ENCODE measurements at regions not wholly inside any gene's neighbourhood (a gene's known extent, or its start where the extent isn't known, plus 50 kb on each side); places are given as distances from the start of the nearest gene placed in this dataset.

- no peaks in the 10 kb centered on the region for H3K27me3 ChIP-seq (replicated peaks)
- no peak overlapping the region for H3K27ac ChIP-seq
- no peaks in the 10 kb centered on the region for H3K36me3 ChIP-seq (replicated peaks)
- in situ Hi-C loops (cut with HindIII; ENCODE audit: low pct_ligation_motif_present, low sequenced_read_pairs) = no loop called here
- H3K4me3 ChIP-seq (ENCODE audit: low read depth, low read length) = no peak overlapping the region
- no peak for DNase-seq
- no peak for TF ChIP-seq CTCF (IDR thresholded peaks at IDR 0.05; ENCODE audit: low read depth, low read length, missing control alignments)
Measured at GRCh38 chr1:17979815-17980214, 127.8 kb upstream of the IGSF21 start.

GRCh38 chr1:17982197-17982596 lies 125.4 kb upstream of the IGSF21 start:
- Histone ChIP-seq H3K27ac (no peak overlapping the region), H3K36me3 (replicated peaks) (no peaks in the 10 kb centered on the region), H3K4me3 (ENCODE audit: low read depth, low read length) (no peak overlapping the region), H3K27me3 (replicated peaks) (no peaks in the 10 kb centered on the region)
- no peak for DNase-seq
- TF ChIP-seq CTCF (IDR thresholded peaks at IDR 0.05; ENCODE audit: low read depth, low read length, missing control alignments) = no peak
- in situ Hi-C loops (cut with HindIII; ENCODE audit: low pct_ligation_motif_present, low sequenced_read_pairs) = no loop called here

DNA sequence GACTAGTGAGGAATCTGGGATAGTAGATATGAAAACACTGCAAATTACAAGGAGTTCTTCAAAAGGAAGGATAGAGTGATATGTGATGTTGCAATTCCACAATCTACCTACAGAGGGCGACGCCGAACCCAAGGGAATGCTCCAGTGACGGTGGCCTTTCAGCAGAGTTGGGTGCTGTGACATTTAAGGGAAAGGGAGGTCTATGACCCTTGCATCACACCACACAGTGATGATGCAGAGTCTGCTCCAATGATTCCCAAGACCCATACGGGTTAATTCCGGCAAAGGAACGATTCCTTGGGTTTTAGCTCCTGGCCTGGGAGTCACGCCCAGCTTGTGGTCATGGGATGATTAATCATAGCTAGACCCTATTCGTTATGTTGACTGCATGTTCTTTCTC lies 123.0 kb upstream of the IGSF21 start:
- Histone ChIP-seq H3K27me3 (replicated peaks) (no peaks in the 10 kb centered on the region), H3K36me3 (replicated peaks) (no peaks in the 10 kb centered on the region), H3K4me3 (ENCODE audit: low read depth, low read length) (no peak overlapping the region), H3K27ac (no peak overlapping the region)
- no peak for DNase-seq
- peak; percentile 52 for TF ChIP-seq CTCF (IDR thresholded peaks at IDR 0.05; ENCODE audit: low read depth, low read length, missing control alignments)
- in situ Hi-C loops (cut with HindIII; ENCODE audit: low pct_ligation_motif_present, low sequenced_read_pairs) = no loop called here

DNA sequence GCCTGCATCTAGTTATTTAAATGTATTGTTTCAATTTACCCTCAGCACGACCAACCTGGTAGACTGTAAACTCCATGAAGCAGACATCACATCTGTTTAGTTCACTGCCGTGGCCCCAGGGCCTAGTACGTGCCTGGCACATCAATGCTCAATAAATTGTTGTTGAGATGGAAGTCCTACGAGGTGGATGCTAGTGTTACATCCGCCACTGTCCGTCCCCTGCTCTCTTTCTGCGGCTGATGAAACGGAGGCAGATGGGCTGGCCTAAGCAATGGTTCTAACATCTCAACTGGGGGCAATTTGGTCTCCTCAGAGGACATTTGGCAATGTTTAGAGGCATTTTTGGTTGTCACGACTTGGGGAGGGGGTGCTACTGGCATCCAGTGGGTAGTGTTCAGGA lies 121.4 kb upstream of the IGSF21 start:
- H3K36me3 ChIP-seq (replicated peaks) = no peaks in the 10 kb centered on the region
- in situ Hi-C loops (cut with HindIII; ENCODE audit: low pct_ligation_motif_present, low sequenced_read_pairs) = no loop called here

DNA sequence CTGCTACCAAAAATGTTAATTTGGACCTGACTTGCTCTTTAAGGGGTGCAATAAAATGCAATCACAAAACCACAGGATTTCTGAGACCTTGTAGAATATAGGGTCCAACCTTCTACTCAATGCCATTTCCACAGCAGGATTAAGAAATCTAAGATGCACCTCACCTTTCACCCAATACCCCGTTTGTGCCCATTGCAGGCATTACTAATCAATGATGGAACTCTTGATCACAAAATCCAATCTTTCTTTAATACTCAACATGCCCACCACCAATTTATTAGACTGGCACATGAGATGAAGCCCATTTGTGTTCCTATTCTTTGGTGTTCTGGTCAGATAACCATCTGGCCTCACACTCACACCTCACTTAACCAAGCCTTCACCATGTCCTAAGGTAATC lies 117.2 kb upstream of the IGSF21 start:
- no peak for DNase-seq

More for the DNA sequence above, 121.4 kb upstream of the IGSF21 start:
- no peaks in the 10 kb centered on the region for H3K27me3 ChIP-seq (replicated peaks)
- no peak for DNase-seq
- no peak for TF ChIP-seq CTCF (IDR thresholded peaks at IDR 0.05; ENCODE audit: low read depth, low read length, missing control alignments)
- no peak overlapping the region for H3K27ac ChIP-seq
- no peak overlapping the region for H3K4me3 ChIP-seq (ENCODE audit: low read depth, low read length)

More for the DNA sequence above, 117.2 kb upstream of the IGSF21 start:
- Histone ChIP-seq H3K27me3 (replicated peaks) (no peaks in the 10 kb centered on the region), H3K4me3 (ENCODE audit: low read depth, low read length) (no peak overlapping the region), H3K27ac (no peak overlapping the region), H3K36me3 (replicated peaks) (no peaks in the 10 kb centered on the region)
- in situ Hi-C loops (cut with HindIII; ENCODE audit: low pct_ligation_motif_present, low sequenced_read_pairs) = no loop called here
- no peak for TF ChIP-seq CTCF (IDR thresholded peaks at IDR 0.05; ENCODE audit: low read depth, low read length, missing control alignments)

Data from brain microvascular endothelial cell (primary cell).